22Rv1 (cell line): ENCODE measurements at regions not wholly inside any gene's neighbourhood (a gene's known extent, or its start where the extent isn't known, plus 50 kb on each side); places are given as distances from the start of the nearest gene placed in this dataset.

ENCODE experiments used
- CTCF ChIP-seq: fragments of 450-650 bp; IDR thresholded peaks from 2 replicates; pipeline ENCODE4 v1.5.1; 2017; ENCODE audit warnings: mild to moderate bottlenecking
- ZFX ChIP-seq: fragments of 450-650 bp; IDR thresholded peaks from 2 replicates; pipeline ENCODE4 v1.6.1; 2017; ENCODE audit warnings: antibody characterized with exemption, borderline replicate concordance

- TF ChIP-seq CTCF: no peak
- TF ChIP-seq ZFX: no peak
These were observed 412.6 kb downstream of the RASEF start for GRCh38 chr9:82650368-82650767.
